SJCRH30 (cell line): ENCODE measurements at regions not wholly inside any gene's neighbourhood (a gene's known extent, or its start where the extent isn't known, plus 50 kb on each side); places are given as distances from the start of the nearest gene placed in this dataset.

Source experiments
- DNase-seq, 2 experiments: peaks; one replicate each; pipeline ENCODE4 v3.0.0-alpha.2; 2015 to 2020
- H3K27ac ChIP-seq: fragments of 250-450 bp; sonication (Bioruptor Pico); 2 replicates; pipeline ENCODE4 v1.5.1; 2020; ENCODE audit warnings: mild to moderate bottlenecking, moderate library complexity
- H3K27me3 ChIP-seq: fragments of 250-450 bp; sonication (Bioruptor Pico); 2 replicates; pipeline ENCODE4 v1.5.1; 2020; ENCODE audit warnings: mild to moderate bottlenecking, moderate library complexity
- H3K36me3 ChIP-seq: fragments of 250-450 bp; sonication (Bioruptor Pico); 2 replicates; pipeline ENCODE4 v1.5.1; 2020; ENCODE audit warnings: mild to moderate bottlenecking, moderate library complexity
- H3K4me1 ChIP-seq: fragments of 250-450 bp; sonication (Bioruptor Pico); 2 replicates; pipeline ENCODE4 v1.5.1; 2020; ENCODE audit warnings: mild to moderate bottlenecking, moderate library complexity
- H3K4me3 ChIP-seq: fragments of 250-450 bp; sonication (Bioruptor Pico); 2 replicates; pipeline ENCODE4 v1.5.1; 2020; ENCODE audit warnings: mild to moderate bottlenecking, moderate library complexity
- H3K9me3 ChIP-seq: fragments of 250-450 bp; sonication (Bioruptor Pico); replicated peaks from 2 replicates; pipeline ENCODE4 v1.5.1; 2020; ENCODE audit warnings: mild to moderate bottlenecking, moderate library complexity

DNA sequence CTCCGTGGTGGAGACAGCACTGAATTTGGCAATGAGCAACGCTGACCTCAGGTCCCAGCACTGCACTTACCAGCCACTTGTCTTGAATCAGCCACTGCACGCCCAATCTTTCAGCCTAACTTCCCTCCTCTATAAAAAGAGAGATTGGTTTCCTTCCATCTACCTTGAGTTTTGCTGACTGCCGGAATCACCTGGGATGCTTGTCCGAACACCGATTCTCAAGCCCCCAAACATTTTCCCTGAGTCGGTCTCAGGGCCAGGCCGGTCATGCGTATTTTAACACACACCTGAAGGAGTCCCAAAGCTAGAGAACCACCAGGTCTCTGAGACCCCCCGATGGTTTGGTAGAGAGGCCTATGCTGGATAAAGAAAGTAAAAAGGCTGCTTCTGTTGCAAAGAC lies 131.5 kb downstream of the SPATA19 start:
- H3K27me3 ChIP-seq = no peaks in the 10 kb centered on the region
- no peaks in the 10 kb centered on the region for H3K4me1 ChIP-seq
- H3K4me3 ChIP-seq = no peak overlapping the region
- H3K27ac ChIP-seq = no peak overlapping the region
- no peaks in the 10 kb centered on the region for H3K36me3 ChIP-seq
- DNase-seq = no peak
- H3K9me3 ChIP-seq = no peaks in the 10 kb centered on the region

- H3K4me1 ChIP-seq = no peaks in the 10 kb centered on the region
- H3K9me3 ChIP-seq = no peaks in the 10 kb centered on the region
- no peak for DNase-seq
- no peaks in the 10 kb centered on the region; the same call in 1 of the 2 replicates for H3K27me3 ChIP-seq
- no peak overlapping the region for H3K27ac ChIP-seq
- no peak overlapping the region for H3K4me3 ChIP-seq
- H3K36me3 ChIP-seq = no peaks in the 10 kb centered on the region
Observed at GRCh38 chr11:133713406-133713805, 131.9 kb downstream of the SPATA19 start.

DNA sequence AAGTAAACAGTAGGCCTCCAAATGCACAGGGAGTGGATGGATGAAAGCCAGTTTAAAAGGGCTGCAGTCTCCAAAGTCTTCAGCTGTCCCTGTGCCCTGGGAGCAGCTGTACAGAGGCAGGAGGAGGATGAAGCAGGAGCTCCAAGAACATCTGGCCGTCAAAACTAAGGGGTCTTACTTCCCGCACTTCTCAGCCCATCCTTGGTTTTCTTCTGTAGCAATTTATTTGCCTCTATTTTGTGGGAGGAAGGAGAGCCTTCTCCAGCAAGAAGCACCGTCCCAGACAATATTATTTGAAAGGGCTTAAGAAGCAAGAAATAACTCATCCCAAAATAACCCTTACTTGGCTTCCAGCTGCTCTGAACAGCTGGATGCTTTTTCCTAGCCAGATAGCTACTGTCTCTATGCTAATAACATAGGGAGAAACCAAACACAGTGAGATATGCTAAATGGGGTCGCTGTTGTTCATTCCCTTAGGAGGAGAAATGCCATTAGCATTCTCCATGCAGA lies 133.2 kb downstream of the SPATA19 start:
- Histone ChIP-seq H3K4me3 (no peak overlapping the region), H3K27me3 (no peaks in the 10 kb centered on the region; the same call in 1 of the 2 replicates), H3K9me3 (no peaks in the 10 kb centered on the region), H3K4me1 (no peaks in the 10 kb centered on the region), H3K27ac (no peak overlapping the region), H3K36me3 (no peaks in the 10 kb centered on the region)
- DNase-seq = no peak

GRCh38 chr11:133711545-133711944 lies 133.8 kb downstream of the SPATA19 start:
- DNase-seq = no peak
- Histone ChIP-seq H3K27me3 (no peaks in the 10 kb centered on the region; the same call in 1 of the 2 replicates), H3K27ac (no peak overlapping the region), H3K9me3 (no peaks in the 10 kb centered on the region), H3K36me3 (no peaks in the 10 kb centered on the region), H3K4me3 (no peak overlapping the region), H3K4me1 (no peaks in the 10 kb centered on the region)

DNA sequence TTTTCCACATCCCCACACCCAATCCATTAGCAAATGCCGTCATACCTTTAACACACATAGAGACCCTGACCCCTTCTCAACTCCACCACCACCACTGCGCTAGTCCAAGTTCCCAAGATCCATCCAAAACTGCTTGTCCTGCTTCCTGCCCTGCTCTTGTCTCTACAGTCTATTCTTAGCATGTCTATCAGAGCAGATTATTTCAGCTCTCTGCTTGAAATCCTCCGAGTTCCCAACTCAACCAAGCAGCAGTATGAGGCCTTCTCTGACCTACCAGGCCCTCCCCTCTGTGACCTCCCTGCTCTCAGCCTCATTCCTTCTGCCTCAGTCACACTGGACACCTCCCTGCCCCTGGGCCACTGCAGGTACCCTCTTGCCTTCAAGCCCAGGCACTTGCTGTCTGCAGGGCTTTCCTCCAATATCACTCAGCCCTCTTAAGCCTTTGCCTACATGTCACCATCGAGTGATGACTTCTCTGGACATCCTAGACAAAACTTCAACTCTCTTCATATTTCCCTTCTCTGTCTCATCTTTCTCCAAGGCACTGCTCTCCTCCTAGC lies 134.6 kb downstream of the SPATA19 start:
- Histone ChIP-seq H3K4me3 (no peak overlapping the region), H3K36me3 (no peaks in the 10 kb centered on the region), H3K27ac (no peak overlapping the region), H3K9me3 (no peaks in the 10 kb centered on the region), H3K4me1 (no peaks in the 10 kb centered on the region), H3K27me3 (no peaks in the 10 kb centered on the region; the same call in 1 of the 2 replicates)
- DNase-seq = no peak

DNA sequence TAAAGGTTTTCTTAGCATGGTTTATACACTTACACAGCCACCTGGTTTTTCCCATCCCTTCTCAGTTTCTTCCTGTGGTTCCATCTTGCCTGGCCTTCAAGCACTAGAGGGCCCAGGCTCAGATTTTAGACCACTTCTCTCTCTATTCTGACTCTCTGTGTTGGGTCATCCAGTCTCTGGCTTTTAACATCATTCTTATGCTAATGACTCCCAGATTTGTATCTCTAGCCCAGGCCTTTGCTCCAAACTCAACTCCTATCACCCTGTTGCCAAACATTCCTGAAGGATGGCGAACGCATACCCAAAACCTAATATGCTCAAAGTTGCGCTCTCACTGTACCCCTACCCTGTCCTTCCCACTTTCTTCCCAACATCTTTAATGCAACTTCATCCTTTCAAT lies 135.1 kb downstream of the SPATA19 start:
- no peak overlapping the region for H3K4me3 ChIP-seq
- H3K4me1 ChIP-seq = no peaks in the 10 kb centered on the region
- H3K9me3 ChIP-seq = no peaks in the 10 kb centered on the region
- H3K27me3 ChIP-seq = no peaks in the 10 kb centered on the region; the same call in 1 of the 2 replicates
- no peaks in the 10 kb centered on the region for H3K36me3 ChIP-seq
- DNase-seq = no peak
- H3K27ac ChIP-seq = no peak overlapping the region

DNA sequence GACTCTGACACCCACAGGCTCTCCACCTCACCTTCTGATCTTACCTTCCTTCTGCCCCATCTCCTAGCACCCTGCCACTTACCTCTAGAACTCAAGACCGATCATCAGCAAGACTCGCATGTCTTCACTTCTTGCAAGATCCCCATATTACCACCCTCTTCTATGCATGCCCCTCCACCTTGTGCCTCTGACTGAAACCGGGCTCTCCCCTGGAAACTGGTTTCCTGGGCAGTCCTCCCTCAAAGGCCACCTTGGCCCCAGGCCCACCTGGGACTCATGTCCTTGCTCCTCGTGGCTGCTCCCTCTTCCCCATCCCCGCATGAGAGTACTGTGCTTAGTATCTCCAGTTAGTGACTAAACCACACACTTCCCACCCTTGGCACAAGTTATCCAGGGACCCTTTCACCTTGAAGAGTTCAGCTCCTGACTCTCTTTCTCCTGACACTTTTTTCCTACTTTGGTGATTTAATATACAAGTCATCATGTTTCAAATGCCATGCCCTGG lies 136.7 kb downstream of the SPATA19 start:
- Histone ChIP-seq H3K27ac (no peak overlapping the region), H3K4me1 (no peaks in the 10 kb centered on the region), H3K27me3 (no peaks in the 10 kb centered on the region; the same call in 1 of the 2 replicates), H3K4me3 (no peak overlapping the region), H3K36me3 (no peaks in the 10 kb centered on the region), H3K9me3 (no peaks in the 10 kb centered on the region)
- no peak for DNase-seq

DNA sequence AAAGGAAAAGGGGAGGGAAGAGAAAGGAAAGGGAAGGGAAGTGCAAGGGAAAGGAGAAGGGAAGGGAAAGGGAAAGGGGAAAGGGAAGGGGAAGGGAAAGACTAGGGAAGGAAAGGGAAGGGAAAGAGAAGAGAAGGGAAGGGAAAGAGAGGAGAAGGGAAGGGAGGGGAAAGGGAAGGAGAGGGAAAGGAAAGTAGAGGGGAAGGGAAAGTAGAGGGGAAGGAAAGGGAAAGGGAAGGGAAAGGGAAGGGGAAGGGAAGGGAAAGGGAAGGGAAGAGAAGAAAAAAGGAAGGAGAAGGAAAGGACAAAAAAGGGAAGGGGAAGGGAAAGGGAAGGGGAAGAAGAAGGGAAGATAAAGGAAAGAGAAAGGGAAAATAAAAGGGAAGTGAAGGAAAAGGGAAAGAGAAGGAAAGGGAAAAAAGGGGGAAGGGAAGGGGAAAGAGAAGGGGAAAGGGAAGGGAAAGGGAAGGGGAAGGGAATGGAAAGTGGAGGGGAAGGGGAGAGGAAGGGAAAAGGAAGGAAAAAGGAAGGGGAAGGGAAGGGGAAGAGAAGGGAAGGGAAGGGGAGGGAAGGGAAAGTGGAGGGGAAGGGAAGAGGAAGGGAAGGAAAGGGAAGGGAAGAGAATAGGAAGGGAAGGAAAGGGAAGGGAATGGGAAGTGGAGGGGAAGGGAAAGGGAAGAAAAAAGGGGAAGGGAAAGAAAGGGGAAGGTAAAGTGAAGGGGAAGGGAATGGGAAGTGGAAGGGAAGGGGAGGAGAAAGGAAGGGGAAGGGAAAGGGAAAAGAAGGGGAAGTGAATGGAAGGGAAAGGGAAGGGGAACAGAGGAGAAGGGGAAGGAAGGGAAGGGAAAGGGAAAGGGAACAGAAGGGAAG lies 138.2 kb downstream of the SPATA19 start:
- no peaks in the 10 kb centered on the region for H3K36me3 ChIP-seq
- H3K4me3 ChIP-seq = no peak overlapping the region
- H3K27ac ChIP-seq = no peak overlapping the region
- H3K4me1 ChIP-seq = no peaks in the 10 kb centered on the region
- DNase-seq = no peak
- H3K9me3 ChIP-seq = no peaks in the 10 kb centered on the region
- no peaks in the 10 kb centered on the region; the same call in 1 of the 2 replicates for H3K27me3 ChIP-seq

DNA sequence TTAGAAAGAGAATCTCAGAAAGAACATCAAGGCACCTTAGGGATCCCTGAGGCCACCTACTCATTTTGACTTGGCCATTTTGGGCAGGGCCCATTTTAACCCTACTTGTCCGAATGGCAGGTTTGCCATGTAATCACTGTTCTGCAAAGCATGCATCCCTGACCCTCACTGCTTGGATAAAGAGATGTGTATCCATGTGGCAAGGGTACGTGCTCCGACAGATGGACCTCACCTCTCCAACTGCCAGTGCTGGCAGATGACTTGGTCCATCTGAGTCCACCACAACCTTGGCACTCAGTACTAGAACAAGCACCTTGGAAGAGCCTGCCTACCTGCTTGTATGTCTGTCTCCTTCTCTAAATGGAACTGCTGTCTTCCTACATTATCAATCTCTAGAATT lies 139.4 kb downstream of the SPATA19 start:
- H3K36me3 ChIP-seq = no peaks in the 10 kb centered on the region
- no peaks in the 10 kb centered on the region; the same call in 1 of the 2 replicates for H3K27me3 ChIP-seq
- no peak overlapping the region for H3K27ac ChIP-seq
- no peak overlapping the region for H3K4me3 ChIP-seq
- no peaks in the 10 kb centered on the region for H3K4me1 ChIP-seq
- no peak for DNase-seq
- no peaks in the 10 kb centered on the region for H3K9me3 ChIP-seq

- H3K4me1 ChIP-seq = no peaks in the 10 kb centered on the region
- H3K27me3 ChIP-seq = no peaks in the 10 kb centered on the region; the same call in 1 of the 2 replicates
- no peak overlapping the region for H3K4me3 ChIP-seq
- H3K36me3 ChIP-seq = no peaks in the 10 kb centered on the region
- H3K9me3 ChIP-seq = no peaks in the 10 kb centered on the region
- no peak for DNase-seq
- H3K27ac ChIP-seq = no peak overlapping the region
Observed at GRCh38 chr11:133705074-133705648, 140.2 kb downstream of the SPATA19 start.

DNA sequence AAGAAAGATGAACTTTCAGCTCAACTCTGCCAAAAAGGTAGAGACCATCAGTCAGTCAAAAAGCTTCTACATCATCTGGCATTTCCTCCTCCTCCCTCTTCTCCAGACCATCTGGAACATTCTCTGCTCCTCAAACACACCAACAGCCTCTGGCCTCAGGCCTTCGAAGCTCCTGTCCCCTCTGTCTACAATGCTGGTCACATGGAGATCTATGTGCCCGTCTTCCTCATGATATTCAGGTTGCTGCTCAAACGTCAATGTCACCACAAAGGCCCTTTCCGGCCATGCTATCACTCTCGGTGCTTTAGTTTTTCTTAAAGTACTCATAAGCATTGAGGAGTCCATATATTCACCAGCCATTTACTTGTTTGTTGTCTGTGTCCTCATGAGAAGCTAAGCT lies 146.2 kb downstream of the SPATA19 start:
- H3K27ac ChIP-seq = no peak overlapping the region
- no peaks in the 10 kb centered on the region for H3K9me3 ChIP-seq
- DNase-seq = no peak
- no peaks in the 10 kb centered on the region for H3K27me3 ChIP-seq
- H3K4me1 ChIP-seq = no peaks in the 10 kb centered on the region
- no peak overlapping the region for H3K4me3 ChIP-seq
- no peaks in the 10 kb centered on the region for H3K36me3 ChIP-seq

DNA sequence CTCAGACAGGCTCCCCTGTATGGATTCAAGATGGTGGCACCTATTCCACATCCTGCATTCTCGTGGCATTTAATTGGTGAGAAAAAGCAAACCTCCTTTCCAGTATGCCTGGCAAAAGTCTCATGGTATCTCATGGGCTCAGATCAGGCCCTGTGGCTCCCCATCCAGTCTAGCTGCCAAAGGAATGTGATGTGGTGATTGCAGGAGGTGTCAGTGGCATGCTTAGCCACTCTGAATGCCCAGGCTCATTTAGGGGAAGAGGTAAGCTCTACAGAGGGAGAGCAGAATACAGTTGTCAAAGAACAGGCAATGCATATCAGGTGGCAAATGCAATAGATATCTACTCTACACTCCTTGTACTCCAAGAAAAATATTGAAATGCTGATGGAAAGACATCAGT lies 146.7 kb downstream of the SPATA19 start:
- H3K36me3 ChIP-seq = no peaks in the 10 kb centered on the region
- H3K27me3 ChIP-seq = no peaks in the 10 kb centered on the region
- no peak overlapping the region for H3K27ac ChIP-seq
- no peak overlapping the region for H3K4me3 ChIP-seq
- H3K9me3 ChIP-seq = no peaks in the 10 kb centered on the region
- no peak for DNase-seq
- no peaks in the 10 kb centered on the region for H3K4me1 ChIP-seq

- no peaks in the 10 kb centered on the region for H3K4me1 ChIP-seq
- H3K9me3 ChIP-seq = no peaks in the 10 kb centered on the region
- H3K27me3 ChIP-seq = no peaks in the 10 kb centered on the region
- no peak overlapping the region for H3K4me3 ChIP-seq
- H3K36me3 ChIP-seq = no peaks in the 10 kb centered on the region
- DNase-seq = no peak
- no peak overlapping the region for H3K27ac ChIP-seq
Observed at GRCh38 chr11:133697603-133698180, 147.6 kb downstream of the SPATA19 start.

- H3K4me1 ChIP-seq = no peaks in the 10 kb centered on the region
- no peaks in the 10 kb centered on the region for H3K9me3 ChIP-seq
- DNase-seq = no peak
- H3K36me3 ChIP-seq = no peaks in the 10 kb centered on the region
- no peak overlapping the region for H3K27ac ChIP-seq
- no peak overlapping the region for H3K4me3 ChIP-seq
- no peaks in the 10 kb centered on the region for H3K27me3 ChIP-seq
Observed at GRCh38 chr11:133697161-133697560, 148.2 kb downstream of the SPATA19 start.

GRCh38 chr11:133695387-133695786 lies 149.9 kb downstream of the SPATA19 start:
- no peak for DNase-seq
- no peaks in the 10 kb centered on the region for H3K4me1 ChIP-seq
- H3K36me3 ChIP-seq = no peaks in the 10 kb centered on the region
- no peak overlapping the region for H3K4me3 ChIP-seq
- H3K9me3 ChIP-seq = no peaks in the 10 kb centered on the region
- no peak overlapping the region for H3K27ac ChIP-seq
- H3K27me3 ChIP-seq = no peaks in the 10 kb centered on the region
